ENCODE measurements at regions not wholly inside any gene's neighbourhood (a gene's known extent, or its start where the extent isn't known, plus 50 kb on each side); places are given as distances from the start of the nearest gene placed in this dataset.
"Not testable (repeated sequence)": the region's sequence is repeated elsewhere in the genome, so short reads cannot be mapped to it uniquely, and the experiment has no call there.

GRCh38 chr5:119299242-119299614 lies 56.6 kb upstream of the TNFAIP8 start:
- CTCF ChIA-PET; DNase-seq (ENCODE audit: extremely low spot score): not testable (repeated sequence)
- POLR2A ChIA-PET, result interaction anchor here (1.4 to 2.1 kb wide), 5 partner anchors 9 to 229 kb away, joined by 4 to 10 read pairs (median 5); partner anchors contain the start of gene DMXL1

GRCh38 chr5:119299615-119300310 lies 56.1 kb upstream of the TNFAIP8 start:
- CTCF ChIA-PET, result interaction anchor here (0.6 kb wide), 1 partner anchor 23 kb away, joined by 3 read pairs; no protein-coding TSS in a partner anchor
- DNase-seq (ENCODE audit: extremely low spot score), result not testable (repeated sequence)
- POLR2A ChIA-PET, result interaction anchor here (1.0 to 2.1 kb wide), 6 partner anchors 9 to 229 kb away, joined by 3 to 10 read pairs (median 5); partner anchors contain the start of gene DMXL1
- 0 out of 2 replicates have a peak, but pooled peaks have one; percentile 20 for TF ChIP-seq NFRKB (IDR thresholded peaks at IDR 0.05)

- CTCF ChIA-PET, result interaction anchor here (0.6 kb wide), 1 partner anchor 23 kb away, joined by 3 read pairs; no protein-coding TSS in a partner anchor
Measured at GRCh38 chr5:119300311-119300670, 55.5 kb upstream of the TNFAIP8 start.

GRCh38 chr5:119301210-119301609 lies 54.6 kb upstream of the TNFAIP8 start:
- ChIA-PET CTCF (interaction anchor here (0.6 kb wide), 1 partner anchor 393 kb away, joined by 3 read pairs; no protein-coding TSS in a partner anchor), POLR2A (interaction anchor here (1.9 to 2.1 kb wide), 3 partner anchors 22 to 231 kb away, joined by 5 to 10 read pairs (median 6); partner anchors contain the start of gene DMXL1)
- DNase-seq (ENCODE audit: extremely low spot score), result no peak
- TF ChIP-seq ELF4 (IDR thresholded peaks at IDR 0.05), result no peak
- TF ChIP-seq BHLHE40 (IDR thresholded peaks at IDR 0.05; ENCODE audit: borderline replicate concordance), result no peak
- no peak for TF ChIP-seq SP1 (IDR thresholded peaks at IDR 0.05)
- no peak for TF ChIP-seq L3MBTL2 (conservative IDR thresholded peaks at IDR 0.05)
- no peak for TF ChIP-seq SUZ12 (IDR thresholded peaks at IDR 0.05)
- no peak for TF ChIP-seq CTBP1 (IDR thresholded peaks at IDR 0.05; ENCODE audit: borderline replicate concordance)
- TF ChIP-seq HDGF (IDR thresholded peaks at IDR 0.05; ENCODE audit: borderline replicate concordance), result no peak

More at GRCh38 chr5:119300311-119300670, 55.5 kb upstream of the TNFAIP8 start:
- POLR2A ChIA-PET, result interaction anchor here (1.0 to 2.1 kb wide), 6 partner anchors 10 to 230 kb away, joined by 3 to 10 read pairs (median 5); partner anchors contain the start of gene DMXL1
- no peak for DNase-seq (ENCODE audit: extremely low spot score)
- TF ChIP-seq PKNOX1 (IDR thresholded peaks at IDR 0.05) (no peak), CTBP1 (IDR thresholded peaks at IDR 0.05; ENCODE audit: borderline replicate concordance) (no peak), ZNF384 (IDR thresholded peaks at IDR 0.05) (no peak), FOXA1 (IDR thresholded peaks at IDR 0.05) (no peak), FOXK2 (IDR thresholded peaks at IDR 0.05) (no peak), NFRKB (IDR thresholded peaks at IDR 0.05) (no peak), TARDBP (IDR thresholded peaks at IDR 0.05) (no peak), ARNT (IDR thresholded peaks at IDR 0.05) (no peak), L3MBTL2 (conservative IDR thresholded peaks at IDR 0.05) (no peak)

- TF ChIP-seq SP1 (IDR thresholded peaks at IDR 0.05), result no peak
- TF ChIP-seq ELF4 (IDR thresholded peaks at IDR 0.05), result no peak
- no peak for TF ChIP-seq CTBP1 (IDR thresholded peaks at IDR 0.05; ENCODE audit: borderline replicate concordance)
- TF ChIP-seq FOXM1 (IDR thresholded peaks at IDR 0.05; ENCODE audit: borderline replicate concordance), result no peak
- no peak for TF ChIP-seq NFRKB (IDR thresholded peaks at IDR 0.05)
- TF ChIP-seq HDGF (IDR thresholded peaks at IDR 0.05; ENCODE audit: borderline replicate concordance), result no peak
- no peak for TF ChIP-seq ARNT (IDR thresholded peaks at IDR 0.05)
- POLR2A ChIA-PET, result interaction anchor here (0.9 to 2.7 kb wide), 3 partner anchors 22 to 34 kb away, joined by 3 to 8 read pairs (median 4); no protein-coding TSS in a partner anchor
- CTCF ChIA-PET, result no interaction called here
- DNase-seq (ENCODE audit: extremely low spot score), result no peak
Measured at GRCh38 chr5:119301906-119302305, 53.9 kb upstream of the TNFAIP8 start.

GRCh38 chr5:119302449-119302848 lies 53.4 kb upstream of the TNFAIP8 start:
- no peak for DNase-seq (ENCODE audit: extremely low spot score)
- TF ChIP-seq NFRKB (IDR thresholded peaks at IDR 0.05), result no peak
- TF ChIP-seq ARNT (IDR thresholded peaks at IDR 0.05), result no peak
- TF ChIP-seq SP1 (IDR thresholded peaks at IDR 0.05), result no peak
- TF ChIP-seq HDGF (IDR thresholded peaks at IDR 0.05; ENCODE audit: borderline replicate concordance), result no peak
- no peak for TF ChIP-seq PKNOX1 (IDR thresholded peaks at IDR 0.05)
- ChIA-PET CTCF (interaction anchor here (0.7 kb wide), 1 partner anchor 13 kb away, joined by 3 read pairs; no protein-coding TSS in a partner anchor), POLR2A (interaction anchor here (0.9 to 2.7 kb wide), 4 partner anchors 13 to 34 kb away, joined by 3 to 8 read pairs (median 4); no protein-coding TSS in a partner anchor)

- DNase-seq (ENCODE audit: extremely low spot score), result no peak
- ChIA-PET POLR2A (interaction anchor here (0.9 to 2.7 kb wide), 4 partner anchors 14 to 35 kb away, joined by 3 to 8 read pairs (median 4); no protein-coding TSS in a partner anchor), CTCF (interaction anchor here (0.7 kb wide), 1 partner anchor 13 kb away, joined by 3 read pairs; no protein-coding TSS in a partner anchor)
- no peak for TF ChIP-seq SP1 (IDR thresholded peaks at IDR 0.05)
- TF ChIP-seq ARNT (IDR thresholded peaks at IDR 0.05), result no peak
- no peak for TF ChIP-seq TARDBP (IDR thresholded peaks at IDR 0.05)
- no peak for TF ChIP-seq FOXK2 (IDR thresholded peaks at IDR 0.05)
- TF ChIP-seq NFRKB (IDR thresholded peaks at IDR 0.05), result no peak
- no peak for TF ChIP-seq LEF1 (IDR thresholded peaks at IDR 0.05; ENCODE audit: borderline replicate concordance)
- no peak for TF ChIP-seq FOXA1 (IDR thresholded peaks at IDR 0.05)
- no peak for TF ChIP-seq ZNF384 (IDR thresholded peaks at IDR 0.05)
- no peak for TF ChIP-seq HDGF (IDR thresholded peaks at IDR 0.05; ENCODE audit: borderline replicate concordance)
- no peak for TF ChIP-seq CTBP1 (IDR thresholded peaks at IDR 0.05; ENCODE audit: borderline replicate concordance)
- TF ChIP-seq ELF4 (IDR thresholded peaks at IDR 0.05), result no peak
- no peak for TF ChIP-seq FOXM1 (IDR thresholded peaks at IDR 0.05; ENCODE audit: borderline replicate concordance)
- TF ChIP-seq SUZ12 (IDR thresholded peaks at IDR 0.05), result no peak
Measured at GRCh38 chr5:119302916-119303897, 52.6 kb upstream of the TNFAIP8 start.

Data from HEK293T (cell line).